OCI-LY3 (cell line): ENCODE measurements at regions not wholly inside any gene's neighbourhood (a gene's known extent, or its start where the extent isn't known, plus 50 kb on each side); places are given as distances from the start of the nearest gene placed in this dataset.

Source experiments
- H2AFZ ChIP-seq: fragments of 200-600, 300-600 bp; shearing (Covaris generic); 2 replicates; pipeline ENCODE4 v1.6.0; 2014; ENCODE audit warnings: antibody characterized with exemption, low read depth, low read length
- H3K27ac ChIP-seq: fragments of 200-600, 300-600 bp; sonication (generic); 2 replicates; pipeline ENCODE4 v1.5.1; 2014; ENCODE audit warnings: mild to moderate bottlenecking, low read length, moderate library complexity, mixed read lengths
- H3K27me3 ChIP-seq: fragments of 200-600, 300-600 bp; sonication (generic); 2 replicates; pipeline ENCODE4 v1.6.1; 2014; ENCODE audit warnings: low read depth, low read length, mixed read lengths
- H3K36me3 ChIP-seq: fragments of 200-600, 300-600 bp; sonication (generic); replicated peaks from 2 replicates; pipeline ENCODE3; 2014; ENCODE audit warnings: low read depth, low read length, mixed read lengths
- H3K4me1 ChIP-seq: fragments of 300-600, 200-600 bp; sonication (generic); 2 replicates; pipeline ENCODE4 v1.6.1; 2014; ENCODE audit warnings: low read length, mixed read lengths
- H3K4me2 ChIP-seq: fragments of 200-600, 300-600 bp; sonication (generic); 2 replicates; pipeline ENCODE4 v1.6.1; 2014; ENCODE audit warnings: low read length, mixed read lengths
- H3K4me3 ChIP-seq: fragments of 300-600, 200-600 bp; sonication (generic); 2 replicates; pipeline ENCODE4 v1.5.1; 2014; ENCODE audit warnings: antibody characterized with exemption, mild to moderate bottlenecking, low read length, moderate library complexity
- H3K79me2 ChIP-seq: fragments of 300-600, 200-600 bp; shearing (Covaris generic); 2 replicates; pipeline ENCODE4 v1.6.1; 2014; ENCODE audit warnings: mild to moderate bottlenecking, low read length, mixed read lengths
- H3K9ac ChIP-seq: fragments of 300-600, 200-600 bp; shearing (Covaris generic); 2 replicates; pipeline ENCODE4 v1.6.0; 2014; ENCODE audit warnings: mild to moderate bottlenecking, low read length, moderate library complexity
- H3K9me3 ChIP-seq: fragments of 200-600, 300-600 bp; shearing (Covaris generic); 2 replicates; pipeline ENCODE4 v1.6.1; 2014; ENCODE audit warnings: low read length, mixed read lengths; ENCODE audit not compliant: insufficient read depth
- H4K20me1 ChIP-seq: fragments of 200-600, 300-600 bp; sonication (generic); 2 replicates; pipeline ENCODE4 v1.6.1; 2016; ENCODE audit warnings: low read length, mixed read lengths; ENCODE audit not compliant: insufficient read depth
- EZH2phosphoT487 ChIP-seq: fragments of 200-600 bp; shearing (Covaris generic); IDR thresholded peaks from 2 replicates; pipeline ENCODE4 v1.6.1; 2018; ENCODE audit warnings: antibody characterized with exemption, mixed run types, low read depth
- TF ChIP-seq, protein P1 (sequence below): fragments of 200-600, 300-600 bp; sonication (generic); IDR thresholded peaks from 2 replicates; pipeline ENCODE4 v1.5.1; 2014; ENCODE audit warnings: antibody characterized with exemption, low read length, low read depth

DNA sequence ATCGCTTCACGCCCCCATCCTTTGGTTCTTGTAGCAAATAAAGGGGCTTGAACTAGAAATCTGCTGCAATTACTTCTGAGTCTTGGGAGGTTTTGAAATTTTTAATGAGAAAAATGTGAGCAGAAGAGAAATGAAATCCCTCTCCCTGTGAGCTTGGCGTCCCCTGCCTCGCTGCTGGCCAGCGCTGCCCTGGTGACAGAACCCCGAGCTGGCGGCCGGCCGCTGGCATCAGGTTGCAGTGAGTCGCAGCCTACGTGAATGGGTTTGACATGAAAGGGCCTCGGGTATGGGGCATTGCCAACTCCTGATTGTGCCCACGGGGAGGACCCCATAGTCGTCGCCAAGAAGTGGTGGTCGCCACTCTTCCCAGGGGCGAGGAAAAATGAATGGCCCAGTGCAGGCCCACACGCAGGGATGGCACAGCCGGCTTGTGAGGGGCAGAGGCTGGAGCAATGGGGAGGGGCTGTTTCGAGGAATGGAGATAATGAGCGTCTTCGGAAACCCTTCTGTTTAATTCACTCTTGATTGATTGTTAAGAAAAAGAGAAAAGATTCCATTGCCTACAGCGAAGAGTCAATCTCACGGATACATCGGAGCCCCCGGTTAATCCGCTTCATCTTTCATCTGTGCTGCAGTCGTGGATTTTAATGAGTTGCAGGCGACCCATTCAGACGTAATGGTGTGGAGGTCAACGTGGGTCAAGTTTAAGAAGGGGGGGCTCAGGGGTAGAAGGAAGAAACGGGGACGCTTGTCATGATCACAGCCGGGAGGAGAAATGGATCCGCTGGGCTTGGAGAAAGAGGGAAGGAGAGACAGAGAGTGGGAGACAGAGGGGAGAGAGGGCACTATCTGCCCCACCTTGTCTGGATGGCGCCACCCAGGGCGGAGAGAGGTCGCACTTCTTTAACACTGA, 380.1 kb downstream of the THBS2 start:
- Histone ChIP-seq H2AFZ (no peak overlapping the region), H3K4me1 (no peaks in the 10 kb centered on the region), H3K9ac (no peak overlapping the region), H3K79me2 (no peaks in the 10 kb centered on the region), H4K20me1 (no peaks in the 10 kb centered on the region), H3K4me2 (no peak overlapping the region), H3K9me3 (no peaks in the 10 kb centered on the region), H3K27me3 (no peaks in the 10 kb centered on the region), H3K36me3 (no peaks in the 10 kb centered on the region), H3K27ac (no peak overlapping the region), H3K4me3 (no peak overlapping the region)
- no peak for TF ChIP-seq EZH2phosphoT487
- TF ChIP-seq, protein P1, sequence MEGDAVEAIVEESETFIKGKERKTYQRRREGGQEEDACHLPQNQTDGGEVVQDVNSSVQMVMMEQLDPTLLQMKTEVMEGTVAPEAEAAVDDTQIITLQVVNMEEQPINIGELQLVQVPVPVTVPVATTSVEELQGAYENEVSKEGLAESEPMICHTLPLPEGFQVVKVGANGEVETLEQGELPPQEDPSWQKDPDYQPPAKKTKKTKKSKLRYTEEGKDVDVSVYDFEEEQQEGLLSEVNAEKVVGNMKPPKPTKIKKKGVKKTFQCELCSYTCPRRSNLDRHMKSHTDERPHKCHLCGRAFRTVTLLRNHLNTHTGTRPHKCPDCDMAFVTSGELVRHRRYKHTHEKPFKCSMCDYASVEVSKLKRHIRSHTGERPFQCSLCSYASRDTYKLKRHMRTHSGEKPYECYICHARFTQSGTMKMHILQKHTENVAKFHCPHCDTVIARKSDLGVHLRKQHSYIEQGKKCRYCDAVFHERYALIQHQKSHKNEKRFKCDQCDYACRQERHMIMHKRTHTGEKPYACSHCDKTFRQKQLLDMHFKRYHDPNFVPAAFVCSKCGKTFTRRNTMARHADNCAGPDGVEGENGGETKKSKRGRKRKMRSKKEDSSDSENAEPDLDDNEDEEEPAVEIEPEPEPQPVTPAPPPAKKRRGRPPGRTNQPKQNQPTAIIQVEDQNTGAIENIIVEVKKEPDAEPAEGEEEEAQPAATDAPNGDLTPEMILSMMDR: no peak

DNA sequence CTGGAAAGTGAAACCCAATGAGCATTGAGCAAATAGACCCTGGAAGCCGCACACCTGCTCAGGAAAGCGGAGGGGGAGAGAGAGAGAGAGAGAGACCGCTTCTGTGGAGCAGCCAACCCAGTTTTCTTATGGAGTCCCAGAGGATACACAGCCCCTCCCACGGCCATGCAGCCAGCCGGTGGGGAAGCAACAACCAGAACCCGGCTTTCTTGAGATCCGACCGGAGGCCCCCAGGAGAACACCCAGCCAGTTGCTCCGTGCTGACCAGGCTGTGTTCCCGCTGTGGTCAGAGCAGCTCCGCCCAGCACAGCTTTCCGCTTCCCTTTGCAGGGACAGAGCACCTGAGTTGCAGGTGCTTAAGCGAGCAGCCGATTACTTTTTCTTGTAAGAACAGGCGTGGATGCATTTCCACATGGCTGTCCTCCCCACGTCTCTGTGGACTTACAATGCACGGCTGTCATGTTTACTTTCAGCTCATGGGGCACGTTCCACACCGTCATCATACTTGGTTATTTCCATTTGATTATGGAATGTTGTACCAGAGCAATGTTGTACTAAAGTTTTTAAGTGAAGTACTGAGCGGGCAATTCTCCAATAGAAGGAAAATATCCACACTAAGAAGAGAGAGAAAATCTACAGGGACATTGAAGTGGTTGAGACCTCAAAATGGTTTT, 381.9 kb downstream of the THBS2 start:
- Histone ChIP-seq H3K79me2 (no peaks in the 10 kb centered on the region), H2AFZ (no peak overlapping the region), H3K4me2 (no peak overlapping the region), H4K20me1 (no peaks in the 10 kb centered on the region), H3K4me3 (no peak overlapping the region), H3K9ac (no peak overlapping the region), H3K27ac (no peak overlapping the region), H3K27me3 (no peaks in the 10 kb centered on the region), H3K9me3 (no peaks in the 10 kb centered on the region), H3K4me1 (no peaks in the 10 kb centered on the region), H3K36me3 (no peaks in the 10 kb centered on the region)
- no peak for TF ChIP-seq EZH2phosphoT487
- TF ChIP-seq, protein P1: no peak

DNA sequence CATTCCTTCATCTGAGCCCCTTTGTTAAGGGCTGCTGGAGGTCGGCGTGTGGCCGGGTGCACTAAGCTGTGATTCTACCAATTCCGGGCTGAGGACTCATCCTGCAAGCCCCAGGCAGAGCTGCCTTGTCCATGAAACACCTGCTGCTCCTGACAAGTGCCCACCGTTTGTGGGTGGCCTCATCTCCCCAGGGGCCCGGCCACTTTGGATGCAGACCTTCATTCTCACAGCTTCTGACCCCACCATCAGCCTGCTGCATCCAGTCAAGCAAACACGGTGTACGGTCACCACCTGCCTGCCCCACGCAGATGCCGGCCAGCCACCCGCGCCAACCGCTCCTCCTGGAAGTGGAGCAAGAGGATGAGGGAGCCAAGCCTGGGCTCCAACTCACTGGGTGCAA, 382.7 kb downstream of the THBS2 start:
- TF ChIP-seq, protein P1: no peak
- TF ChIP-seq EZH2phosphoT487: no peak
- Histone ChIP-seq H3K36me3 (no peaks in the 10 kb centered on the region), H4K20me1 (no peaks in the 10 kb centered on the region), H3K27ac (no peak overlapping the region), H3K27me3 (no peaks in the 10 kb centered on the region), H2AFZ (no peak overlapping the region), H3K4me2 (no peak overlapping the region), H3K79me2 (no peaks in the 10 kb centered on the region), H3K4me1 (no peaks in the 10 kb centered on the region), H3K4me3 (no peak overlapping the region), H3K9ac (no peak overlapping the region), H3K9me3 (no peaks in the 10 kb centered on the region)

DNA sequence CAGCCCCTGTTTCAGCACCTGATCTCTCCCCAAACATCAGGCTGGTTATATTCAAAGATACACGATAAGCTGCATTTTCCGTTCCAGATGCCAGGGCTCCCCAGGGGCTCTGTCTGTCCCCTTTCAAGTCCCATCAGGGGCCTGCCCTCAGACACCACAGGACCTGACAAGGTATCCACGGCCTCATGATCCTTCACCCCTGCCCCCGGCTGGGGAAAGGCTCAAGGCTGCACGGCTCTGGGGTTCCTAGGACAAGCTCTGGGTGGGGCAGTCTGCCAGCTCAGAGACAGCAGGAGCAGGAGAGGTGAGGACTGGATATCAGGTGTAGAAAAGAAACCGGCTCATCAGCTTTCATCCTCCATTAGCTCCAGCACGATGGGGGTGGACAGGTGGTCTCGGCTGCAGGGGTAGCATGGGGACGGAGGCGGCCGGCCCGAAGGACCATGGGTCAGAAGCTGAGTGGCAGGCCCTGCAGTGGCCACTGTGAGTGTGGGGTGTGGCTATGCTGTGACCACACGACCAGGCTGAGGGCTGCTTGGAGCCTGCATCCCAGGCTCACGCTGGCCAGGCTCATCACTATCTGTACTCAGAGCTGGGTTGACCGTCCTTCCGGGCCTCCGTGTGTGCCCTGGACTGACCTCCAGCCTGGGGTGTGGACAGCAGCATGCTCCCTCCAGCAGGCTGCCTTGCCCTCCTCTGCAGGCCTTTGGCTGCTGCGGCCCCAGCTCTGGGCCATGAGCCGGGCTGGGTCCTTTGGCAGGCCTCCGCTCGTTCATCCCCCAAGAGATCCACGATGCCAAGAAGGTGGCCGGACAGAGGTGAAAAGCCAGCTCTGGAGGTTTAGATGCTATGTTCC, 386.2 kb downstream of the THBS2 start:
- H3K9ac ChIP-seq: no peak overlapping the region
- no peak for TF ChIP-seq EZH2phosphoT487
- TF ChIP-seq, protein P1: no peak

More for the DNA sequence above, 386.2 kb downstream of the THBS2 start:
- Histone ChIP-seq H2AFZ (no peak overlapping the region), H3K4me3 (no peak overlapping the region), H3K4me2 (no peak overlapping the region), H4K20me1 (no peaks in the 10 kb centered on the region), H3K79me2 (no peaks in the 10 kb centered on the region), H3K4me1 (no peaks in the 10 kb centered on the region), H3K9me3 (no peaks in the 10 kb centered on the region), H3K27ac (no peak overlapping the region), H3K27me3 (no peaks in the 10 kb centered on the region), H3K36me3 (no peaks in the 10 kb centered on the region)
